Transverse colon (tissue), 3 donors: ENCODE measurements at regions not wholly inside any gene's neighbourhood (a gene's known extent, or its start where the extent isn't known, plus 50 kb on each side); places are given as distances from the start of the nearest gene placed in this dataset.

Experiments
- EP300 ChIP-seq: sonication (generic); formaldehyde crosslinking; IDR thresholded peaks from one replicate; pipeline ENCODE4 v1.6.1; 2017; ENCODE audit warnings: antibody characterized with exemption, low read depth
- POLR2A ChIP-seq: fragments of 450-650 bp; IDR thresholded peaks from one replicate; pipeline ENCODE4 v1.6.1; 2016; ENCODE audit warnings: antibody characterized with exemption, mild to moderate bottlenecking, moderate library complexity
- TF ChIP-seq, protein P1 (sequence below), 5 experiments: fragments of 200-600 bp in 3 of 5; fragments of 450-650 bp in 2 of 5; sonication (generic) in 3 of 5; IDR thresholded peaks; 1 replicate in 2 of 5; 2 replicates in 3 of 5; pipeline ENCODE4 v1.5.1; 2016 to 2017; ENCODE audit warnings: antibody characterized with exemption in 5 of 5, inconsistent platforms in 3 of 5, mild to moderate bottlenecking in 2 of 5, moderate library complexity in 1 of 5

DNA sequence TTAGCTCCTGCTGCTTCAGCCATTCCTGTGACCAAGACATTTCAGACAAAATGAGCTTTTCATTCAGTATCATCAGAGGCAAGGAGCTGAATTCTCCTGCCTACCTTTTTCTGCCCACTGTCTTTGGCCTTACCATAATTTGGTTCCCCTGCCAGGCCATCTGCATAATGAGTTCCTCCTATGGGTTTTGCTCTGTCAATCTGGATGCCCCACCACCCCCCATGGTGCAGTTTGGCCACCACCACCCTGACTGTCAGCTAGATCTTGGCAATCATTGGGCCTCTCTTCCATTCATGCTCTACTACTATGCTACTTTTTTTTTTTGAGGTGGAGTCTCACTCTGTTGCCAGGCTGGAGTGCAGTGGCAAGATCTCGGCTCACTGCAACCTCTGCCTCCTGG is 169.2 kb upstream of the ZKSCAN2 start:
- TF ChIP-seq, protein P1, sequence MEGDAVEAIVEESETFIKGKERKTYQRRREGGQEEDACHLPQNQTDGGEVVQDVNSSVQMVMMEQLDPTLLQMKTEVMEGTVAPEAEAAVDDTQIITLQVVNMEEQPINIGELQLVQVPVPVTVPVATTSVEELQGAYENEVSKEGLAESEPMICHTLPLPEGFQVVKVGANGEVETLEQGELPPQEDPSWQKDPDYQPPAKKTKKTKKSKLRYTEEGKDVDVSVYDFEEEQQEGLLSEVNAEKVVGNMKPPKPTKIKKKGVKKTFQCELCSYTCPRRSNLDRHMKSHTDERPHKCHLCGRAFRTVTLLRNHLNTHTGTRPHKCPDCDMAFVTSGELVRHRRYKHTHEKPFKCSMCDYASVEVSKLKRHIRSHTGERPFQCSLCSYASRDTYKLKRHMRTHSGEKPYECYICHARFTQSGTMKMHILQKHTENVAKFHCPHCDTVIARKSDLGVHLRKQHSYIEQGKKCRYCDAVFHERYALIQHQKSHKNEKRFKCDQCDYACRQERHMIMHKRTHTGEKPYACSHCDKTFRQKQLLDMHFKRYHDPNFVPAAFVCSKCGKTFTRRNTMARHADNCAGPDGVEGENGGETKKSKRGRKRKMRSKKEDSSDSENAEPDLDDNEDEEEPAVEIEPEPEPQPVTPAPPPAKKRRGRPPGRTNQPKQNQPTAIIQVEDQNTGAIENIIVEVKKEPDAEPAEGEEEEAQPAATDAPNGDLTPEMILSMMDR (IDR thresholded peaks at IDR 0.05): no peak
- TF ChIP-seq POLR2A (no peak), EP300 (no peak)
